ENCODE measurements at regions not wholly inside any gene's neighbourhood (a gene's known extent, or its start where the extent isn't known, plus 50 kb on each side); places are given as distances from the start of the nearest gene placed in this dataset.

GRCh38 chr11:15810082-15810481 is 546.3 kb downstream of the SOX6 start:
- TF ChIP-seq, protein P1, sequence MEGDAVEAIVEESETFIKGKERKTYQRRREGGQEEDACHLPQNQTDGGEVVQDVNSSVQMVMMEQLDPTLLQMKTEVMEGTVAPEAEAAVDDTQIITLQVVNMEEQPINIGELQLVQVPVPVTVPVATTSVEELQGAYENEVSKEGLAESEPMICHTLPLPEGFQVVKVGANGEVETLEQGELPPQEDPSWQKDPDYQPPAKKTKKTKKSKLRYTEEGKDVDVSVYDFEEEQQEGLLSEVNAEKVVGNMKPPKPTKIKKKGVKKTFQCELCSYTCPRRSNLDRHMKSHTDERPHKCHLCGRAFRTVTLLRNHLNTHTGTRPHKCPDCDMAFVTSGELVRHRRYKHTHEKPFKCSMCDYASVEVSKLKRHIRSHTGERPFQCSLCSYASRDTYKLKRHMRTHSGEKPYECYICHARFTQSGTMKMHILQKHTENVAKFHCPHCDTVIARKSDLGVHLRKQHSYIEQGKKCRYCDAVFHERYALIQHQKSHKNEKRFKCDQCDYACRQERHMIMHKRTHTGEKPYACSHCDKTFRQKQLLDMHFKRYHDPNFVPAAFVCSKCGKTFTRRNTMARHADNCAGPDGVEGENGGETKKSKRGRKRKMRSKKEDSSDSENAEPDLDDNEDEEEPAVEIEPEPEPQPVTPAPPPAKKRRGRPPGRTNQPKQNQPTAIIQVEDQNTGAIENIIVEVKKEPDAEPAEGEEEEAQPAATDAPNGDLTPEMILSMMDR (IDR thresholded peaks at IDR 0.05; ENCODE audit: poor library complexity), result no peak
- no peak for TF ChIP-seq EZH2 (IDR thresholded peaks at IDR 0.05; ENCODE audit: borderline replicate concordance)
